Calu3 (cell line): ENCODE measurements at regions not wholly inside any gene's neighbourhood (a gene's known extent, or its start where the extent isn't known, plus 50 kb on each side); places are given as distances from the start of the nearest gene placed in this dataset.

Experiments used
- BruUV-seq: library from RNA; stranded (reverse); fragments of 400-500 nt; replicated peaks from 2 replicates; lab custom pipeline; 2021; lab: Mats Ljungman, UMichigan
- CTCF ChIA-PET: fragments of 300-600 bp; sonication (Branson Sonifier 250); formaldehyde crosslinking; loops from one replicate; lab custom pipeline; 2022; ENCODE audit warnings: antibody characterized with exemption; lab: Charles Lee
- DNase-seq: peaks from one replicate; pipeline ENCODE4 v3.0.0; 2022
- H3K27ac Mint-ChIP-seq: one replicate; pipeline ENCODE4 v1.8.0; 2022; ENCODE audit warnings: mixed read lengths; ENCODE audit not compliant: unreplicated experiment
- H3K27me3 Mint-ChIP-seq: one replicate; pipeline ENCODE4 v1.8.0; 2022; ENCODE audit warnings: mixed read lengths; ENCODE audit not compliant: unreplicated experiment
- H3K36me3 Mint-ChIP-seq: one replicate; pipeline ENCODE4 v1.8.0; 2022; ENCODE audit warnings: mild to moderate bottlenecking, moderate library complexity, mixed read lengths; ENCODE audit not compliant: insufficient read depth, unreplicated experiment
- H3K4me1 Mint-ChIP-seq: one replicate; pipeline ENCODE4 v1.8.0; 2022; ENCODE audit warnings: mild to moderate bottlenecking, low read depth, mixed read lengths; ENCODE audit not compliant: unreplicated experiment
- H3K4me3 Mint-ChIP-seq: one replicate; pipeline ENCODE4 v1.8.0; 2022; ENCODE audit warnings: mild to moderate bottlenecking, low read depth, moderate library complexity, mixed read lengths; ENCODE audit not compliant: unreplicated experiment
- H3K9me3 Mint-ChIP-seq: one replicate; pipeline ENCODE4 v1.8.0; 2022; ENCODE audit warnings: low read depth, mixed read lengths; ENCODE audit not compliant: unreplicated experiment
- CTCF ChIP-seq: fragments of 200-600 bp; IDR thresholded peaks from one replicate; pipeline ENCODE4 v1.8.0; 2022; ENCODE audit warnings: antibody characterized with exemption; ENCODE audit not compliant: unreplicated experiment
- intact Hi-C: fragments of 100-400 bp; cut with micrococcal nuclease; formaldehyde crosslinking; loops from one replicate; pipeline ENCODE4 v1.10.0; 2022; ENCODE audit not compliant: unreplicated experiment

- Mint-ChIP-seq H3K36me3 (no peaks in the 10 kb centered on the region), H3K9me3 (no peaks in the 10 kb centered on the region), H3K27me3 (peaks cover 99% of the 10 kb centered on the region), H3K27ac (no peak overlapping the region), H3K4me3 (no peak overlapping the region), H3K4me1 (peaks cover 31% of the 10 kb centered on the region)
- DNase-seq, result no peak
- no peak for TF ChIP-seq CTCF
- CTCF ChIA-PET, result no interaction called here
- BruUV-seq, result no TSS peak
- intact Hi-C loops, result no loop called here
Measured at GRCh38 chr16:85176541-85177447, 64.5 kb upstream of the CIBAR2 start.

- no peak for TF ChIP-seq CTCF
- no peaks in the 10 kb centered on the region for H3K9me3 Mint-ChIP-seq
- intact Hi-C loops, result no loop called here
- BruUV-seq, result no TSS peak
- CTCF ChIA-PET, result no interaction called here
- H3K27me3 Mint-ChIP-seq, result peaks cover 99% of the 10 kb centered on the region
- H3K36me3 Mint-ChIP-seq, result no peaks in the 10 kb centered on the region
- DNase-seq, result no peak
- no peak overlapping the region for H3K27ac Mint-ChIP-seq
- H3K4me1 Mint-ChIP-seq, result peaks cover 25% of the 10 kb centered on the region
- no peak overlapping the region for H3K4me3 Mint-ChIP-seq
Measured at GRCh38 chr16:85177448-85177846, 65.2 kb upstream of the CIBAR2 start.

GRCh38 chr16:85178006-85178591, 65.8 kb upstream of the CIBAR2 start:
- Mint-ChIP-seq H3K27me3 (peaks cover 99% of the 10 kb centered on the region), H3K36me3 (no peaks in the 10 kb centered on the region), H3K4me1 (peaks cover 18% of the 10 kb centered on the region), H3K9me3 (no peaks in the 10 kb centered on the region), H3K27ac (no peak overlapping the region), H3K4me3 (no peak overlapping the region)
- no peak for DNase-seq
- CTCF ChIA-PET, result no interaction called here
- TF ChIP-seq CTCF, result no peak
- BruUV-seq, result no TSS peak
- intact Hi-C loops, result no loop called here

GRCh38 chr16:85178596-85178995, 66.3 kb upstream of the CIBAR2 start:
- DNase-seq, result no peak
- Mint-ChIP-seq H3K27ac (no peak overlapping the region), H3K4me3 (no peak overlapping the region), H3K9me3 (no peaks in the 10 kb centered on the region), H3K4me1 (peaks cover 13% of the 10 kb centered on the region), H3K27me3 (peaks cover 99% of the 10 kb centered on the region), H3K36me3 (no peaks in the 10 kb centered on the region)
- no peak for TF ChIP-seq CTCF
- no TSS peak for BruUV-seq
- intact Hi-C loops, result no loop called here
- CTCF ChIA-PET, result no interaction called here
